ENCODE measurements at regions not wholly inside any gene's neighbourhood (a gene's known extent, or its start where the extent isn't known, plus 50 kb on each side); places are given as distances from the start of the nearest gene placed in this dataset.
"Not testable (repeated sequence)": the region's sequence is repeated elsewhere in the genome, so short reads cannot be mapped to it uniquely, and the experiment has no call there.

DNA sequence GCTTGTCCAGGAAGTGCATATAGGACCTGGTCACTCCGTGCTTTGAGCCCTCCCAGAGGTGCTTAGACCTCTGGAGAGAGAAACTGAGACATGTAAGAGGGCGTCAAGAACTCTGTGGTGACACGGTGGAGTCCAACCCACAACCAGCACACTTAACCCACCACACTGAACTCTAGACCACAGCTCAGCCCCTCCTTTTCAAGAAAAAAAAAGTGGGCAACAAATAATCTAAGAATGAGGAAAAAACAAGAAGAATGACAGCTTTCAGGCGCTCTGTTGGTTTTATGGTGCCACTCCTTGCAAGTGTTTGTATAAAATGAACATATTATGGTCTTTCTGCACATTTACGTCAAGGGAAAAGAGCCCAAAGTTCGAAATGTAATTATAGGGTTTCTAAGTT lies 50.2 kb upstream of the SNAPC3 start:
- TF ChIP-seq, protein P1, sequence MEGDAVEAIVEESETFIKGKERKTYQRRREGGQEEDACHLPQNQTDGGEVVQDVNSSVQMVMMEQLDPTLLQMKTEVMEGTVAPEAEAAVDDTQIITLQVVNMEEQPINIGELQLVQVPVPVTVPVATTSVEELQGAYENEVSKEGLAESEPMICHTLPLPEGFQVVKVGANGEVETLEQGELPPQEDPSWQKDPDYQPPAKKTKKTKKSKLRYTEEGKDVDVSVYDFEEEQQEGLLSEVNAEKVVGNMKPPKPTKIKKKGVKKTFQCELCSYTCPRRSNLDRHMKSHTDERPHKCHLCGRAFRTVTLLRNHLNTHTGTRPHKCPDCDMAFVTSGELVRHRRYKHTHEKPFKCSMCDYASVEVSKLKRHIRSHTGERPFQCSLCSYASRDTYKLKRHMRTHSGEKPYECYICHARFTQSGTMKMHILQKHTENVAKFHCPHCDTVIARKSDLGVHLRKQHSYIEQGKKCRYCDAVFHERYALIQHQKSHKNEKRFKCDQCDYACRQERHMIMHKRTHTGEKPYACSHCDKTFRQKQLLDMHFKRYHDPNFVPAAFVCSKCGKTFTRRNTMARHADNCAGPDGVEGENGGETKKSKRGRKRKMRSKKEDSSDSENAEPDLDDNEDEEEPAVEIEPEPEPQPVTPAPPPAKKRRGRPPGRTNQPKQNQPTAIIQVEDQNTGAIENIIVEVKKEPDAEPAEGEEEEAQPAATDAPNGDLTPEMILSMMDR (IDR thresholded peaks at IDR 0.05; ENCODE audit: unreplicated experiment) = no peak
- Mint-ChIP-seq H3K4me1 (ENCODE audit: unreplicated experiment) (peaks cover 6% of the 10 kb centered on the region), H3K36me3 (ENCODE audit: low read depth, unreplicated experiment) (peaks cover 5% of the 10 kb centered on the region), H3K27ac (ENCODE audit: unreplicated experiment) (no peak overlapping the region), H3K27me3 (ENCODE audit: unreplicated experiment) (peaks cover 6% of the 10 kb centered on the region), H3K4me3 (ENCODE audit: unreplicated experiment) (no peak overlapping the region), H3K9me3 (ENCODE audit: unreplicated experiment) (no peaks in the 10 kb centered on the region)
- no peak for DNase-seq (ENCODE audit: low spot score)

DNA sequence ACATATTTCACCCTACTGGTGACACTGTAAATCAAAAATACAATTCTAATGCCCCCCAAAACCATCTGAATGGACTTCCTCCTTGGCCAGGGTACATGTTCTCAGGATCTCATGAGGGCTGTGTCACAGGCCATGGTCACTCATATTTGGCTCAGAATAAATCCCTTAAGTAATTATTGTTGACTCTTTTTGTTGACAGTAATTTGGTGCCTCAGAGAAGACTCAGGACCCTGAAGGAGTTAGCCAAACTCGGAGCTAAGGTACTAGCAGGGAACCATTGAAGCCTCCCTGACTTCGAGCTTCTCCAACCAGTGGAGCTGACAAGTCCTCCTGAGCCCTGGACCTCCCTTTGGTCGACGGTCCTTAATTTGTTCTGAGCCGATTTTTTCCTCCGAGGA lies 51.2 kb upstream of the SNAPC3 start:
- TF ChIP-seq, protein P1 (IDR thresholded peaks at IDR 0.05; ENCODE audit: unreplicated experiment) = no peak
- Mint-ChIP-seq H3K9me3 (ENCODE audit: unreplicated experiment) (no peaks in the 10 kb centered on the region), H3K27ac (ENCODE audit: unreplicated experiment) (peak overlapping the region; percentile 66), H3K36me3 (ENCODE audit: low read depth, unreplicated experiment) (peaks cover 5% of the 10 kb centered on the region), H3K4me3 (ENCODE audit: unreplicated experiment) (no peak overlapping the region), H3K27me3 (ENCODE audit: unreplicated experiment) (peaks cover 2% of the 10 kb centered on the region), H3K4me1 (ENCODE audit: unreplicated experiment) (peaks cover 6% of the 10 kb centered on the region)
- DNase-seq (ENCODE audit: low spot score) = no peak

DNA sequence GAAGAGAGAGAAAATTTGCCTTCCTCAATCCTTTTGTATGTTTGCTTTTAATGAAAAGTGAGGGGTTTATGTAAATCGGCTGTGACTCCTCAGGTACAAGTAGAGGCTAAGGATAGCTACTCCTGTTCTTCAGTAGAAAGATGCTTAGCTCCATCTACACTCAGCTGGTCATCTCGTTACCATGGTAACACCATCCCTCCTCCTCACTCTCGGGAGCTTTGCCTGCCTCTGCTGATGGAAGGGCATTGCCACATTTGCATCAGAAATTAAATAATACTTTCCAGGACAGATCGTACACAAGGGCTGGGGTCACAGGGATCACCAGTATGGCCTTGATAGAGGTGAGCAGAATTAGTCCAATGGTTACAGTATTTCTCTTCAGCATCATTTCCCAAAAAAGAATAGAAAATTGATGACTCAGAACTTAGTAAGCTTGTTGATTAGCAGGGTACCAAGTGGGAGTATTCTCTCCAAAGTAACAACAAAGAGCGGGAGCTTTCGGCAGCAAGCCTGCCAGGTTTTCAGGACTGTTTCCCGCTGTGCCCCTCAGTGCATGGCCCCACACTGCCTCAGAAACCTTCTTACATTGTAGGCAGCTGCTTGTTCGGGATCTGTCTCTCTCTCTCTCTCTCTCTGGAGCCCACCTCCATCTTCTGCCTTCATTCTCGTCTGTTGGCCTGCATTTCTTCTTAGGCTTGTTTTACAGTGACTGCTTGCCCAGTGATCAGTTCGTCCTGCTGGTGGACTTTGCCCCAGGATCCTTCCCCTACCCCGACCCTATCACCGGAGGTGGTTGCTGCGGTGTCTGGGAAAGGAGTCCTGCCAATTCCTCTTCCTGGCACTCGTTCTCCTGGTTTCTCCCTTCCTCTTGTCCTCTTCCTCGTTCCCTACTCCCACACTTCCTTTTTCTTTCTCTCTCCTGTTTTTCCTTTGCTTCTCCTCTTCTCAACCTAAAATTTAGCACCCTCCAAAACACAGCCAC lies 51.9 kb upstream of the SNAPC3 start:
- TF ChIP-seq, protein P1 (IDR thresholded peaks at IDR 0.05; ENCODE audit: unreplicated experiment) = no peak

DNA sequence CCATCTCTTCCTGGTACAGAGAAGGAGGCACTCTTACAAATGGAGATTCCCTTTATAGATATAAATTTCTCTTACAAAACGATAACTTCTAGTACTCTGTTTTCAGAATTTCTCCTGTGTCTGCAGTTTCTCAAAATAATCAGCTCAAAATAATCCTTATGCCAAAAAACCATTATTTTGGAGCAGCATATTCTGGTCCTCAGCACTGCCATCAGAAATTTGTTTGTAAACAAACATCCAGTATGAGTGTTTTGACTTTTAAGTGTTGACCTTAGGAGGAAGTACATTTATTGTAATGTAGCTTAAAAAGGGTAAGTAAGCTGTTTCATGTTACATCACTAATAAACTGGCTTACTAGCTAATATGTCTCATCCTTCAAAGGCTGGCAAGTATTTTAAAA lies 52.8 kb upstream of the SNAPC3 start:
- Mint-ChIP-seq H3K4me1 (ENCODE audit: unreplicated experiment) (peaks cover 6% of the 10 kb centered on the region), H3K27me3 (ENCODE audit: unreplicated experiment) (peaks cover 2% of the 10 kb centered on the region), H3K36me3 (ENCODE audit: low read depth, unreplicated experiment) (peaks cover 5% of the 10 kb centered on the region), H3K9me3 (ENCODE audit: unreplicated experiment) (no peaks in the 10 kb centered on the region), H3K27ac (ENCODE audit: unreplicated experiment) (no peak overlapping the region), H3K4me3 (ENCODE audit: unreplicated experiment) (no peak overlapping the region)
- TF ChIP-seq, protein P1 (IDR thresholded peaks at IDR 0.05; ENCODE audit: unreplicated experiment) = no peak
- DNase-seq (ENCODE audit: low spot score) = no peak

More for the DNA sequence above, 51.9 kb upstream of the SNAPC3 start:
- Mint-ChIP-seq H3K36me3 (ENCODE audit: low read depth, unreplicated experiment) (peaks cover 5% of the 10 kb centered on the region), H3K4me1 (ENCODE audit: unreplicated experiment) (peaks cover 6% of the 10 kb centered on the region), H3K9me3 (ENCODE audit: unreplicated experiment) (no peaks in the 10 kb centered on the region), H3K27ac (ENCODE audit: unreplicated experiment) (peak overlapping the region; percentile 66), H3K4me3 (ENCODE audit: unreplicated experiment) (no peak overlapping the region), H3K27me3 (ENCODE audit: unreplicated experiment) (peaks cover 2% of the 10 kb centered on the region)
- DNase-seq (ENCODE audit: low spot score) = no peak

DNA sequence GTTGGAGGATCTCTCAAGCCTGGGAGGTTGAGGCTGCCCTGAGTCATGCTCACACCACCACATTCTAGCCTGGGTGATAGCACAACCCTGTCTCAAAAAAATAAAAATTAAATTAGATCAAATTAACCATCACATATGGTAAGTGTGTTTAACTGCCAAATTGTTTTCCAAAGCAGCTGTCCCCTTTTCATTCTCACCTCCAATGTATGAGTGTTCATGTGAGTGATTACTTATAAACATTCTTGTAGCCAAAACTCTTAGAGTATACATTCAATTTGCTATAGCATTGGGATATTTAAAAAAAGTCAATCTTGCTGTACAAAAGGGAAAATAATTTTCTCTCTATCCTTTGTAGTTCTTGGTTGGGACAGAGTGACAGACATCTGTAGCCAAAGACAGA lies 53.4 kb upstream of the SNAPC3 start:
- Mint-ChIP-seq H3K36me3 (ENCODE audit: low read depth, unreplicated experiment) (peaks cover 5% of the 10 kb centered on the region), H3K4me1 (ENCODE audit: unreplicated experiment) (peaks cover 6% of the 10 kb centered on the region)

DNA sequence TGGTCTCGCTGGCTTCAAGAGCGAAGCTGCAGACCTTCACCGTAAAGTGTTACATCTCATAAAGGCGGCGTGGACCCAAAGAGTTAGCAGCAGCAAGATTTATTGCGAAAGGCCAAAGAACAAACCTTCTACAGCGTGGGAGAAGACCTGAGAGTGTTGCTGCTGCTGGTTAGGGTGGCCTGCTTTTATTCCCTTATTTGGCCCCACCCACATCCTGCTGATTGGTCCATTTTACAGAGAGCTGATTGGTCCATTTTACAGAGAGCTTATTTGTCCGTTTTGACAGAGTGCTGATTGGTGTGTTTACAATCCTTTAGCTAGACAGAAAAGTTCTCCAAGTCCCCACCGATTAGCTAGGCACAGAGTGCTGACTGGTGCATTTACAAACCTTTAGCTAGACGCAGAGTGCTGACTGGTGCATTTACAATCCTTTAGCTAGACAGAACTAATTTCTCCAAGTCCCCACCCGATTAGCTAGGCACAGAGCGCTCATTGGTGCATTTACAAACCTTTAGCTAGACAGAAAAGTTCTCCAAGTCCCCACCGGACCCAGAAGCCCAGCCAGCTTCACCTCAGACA lies 57.6 kb upstream of the SNAPC3 start:
- not testable (repeated sequence) for H3K4me1 Mint-ChIP-seq (ENCODE audit: unreplicated experiment); H3K4me3 Mint-ChIP-seq (ENCODE audit: unreplicated experiment); DNase-seq (ENCODE audit: low spot score); H3K9me3 Mint-ChIP-seq (ENCODE audit: unreplicated experiment); H3K27ac Mint-ChIP-seq (ENCODE audit: unreplicated experiment); H3K36me3 Mint-ChIP-seq (ENCODE audit: low read depth, unreplicated experiment); H3K27me3 Mint-ChIP-seq (ENCODE audit: unreplicated experiment)

More for the DNA sequence above, 53.4 kb upstream of the SNAPC3 start:
- H3K9me3 Mint-ChIP-seq (ENCODE audit: unreplicated experiment) = no peaks in the 10 kb centered on the region
- H3K27ac Mint-ChIP-seq (ENCODE audit: unreplicated experiment) = no peak overlapping the region
- no peak for DNase-seq (ENCODE audit: low spot score)
- TF ChIP-seq, protein P1 (IDR thresholded peaks at IDR 0.05; ENCODE audit: unreplicated experiment) = no peak
- peaks cover 2% of the 10 kb centered on the region for H3K27me3 Mint-ChIP-seq (ENCODE audit: unreplicated experiment)
- H3K4me3 Mint-ChIP-seq (ENCODE audit: unreplicated experiment) = no peak overlapping the region
